OCI-LY7 (cell line): ENCODE measurements at regions not wholly inside any gene's neighbourhood (a gene's known extent, or its start where the extent isn't known, plus 50 kb on each side); places are given as distances from the start of the nearest gene placed in this dataset.

Experiments
- EZH2phosphoT487 ChIP-seq: fragments of 200-600 bp; sonication (generic); IDR thresholded peaks from 2 replicates; pipeline ENCODE4 v1.6.1; 2018; ENCODE audit warnings: low read depth, borderline replicate concordance, mild to moderate bottlenecking, mixed run types, antibody characterized with exemption, low read length, moderate library complexity, mixed read lengths
- TF ChIP-seq, protein P1 (sequence below): fragments of 200-600 bp; sonication (generic); conservative IDR thresholded peaks from 2 replicates; pipeline ENCODE4 v1.5.1; 2014; ENCODE audit warnings: mild to moderate bottlenecking, antibody characterized with exemption, low read length, moderate library complexity, mixed read lengths

DNA sequence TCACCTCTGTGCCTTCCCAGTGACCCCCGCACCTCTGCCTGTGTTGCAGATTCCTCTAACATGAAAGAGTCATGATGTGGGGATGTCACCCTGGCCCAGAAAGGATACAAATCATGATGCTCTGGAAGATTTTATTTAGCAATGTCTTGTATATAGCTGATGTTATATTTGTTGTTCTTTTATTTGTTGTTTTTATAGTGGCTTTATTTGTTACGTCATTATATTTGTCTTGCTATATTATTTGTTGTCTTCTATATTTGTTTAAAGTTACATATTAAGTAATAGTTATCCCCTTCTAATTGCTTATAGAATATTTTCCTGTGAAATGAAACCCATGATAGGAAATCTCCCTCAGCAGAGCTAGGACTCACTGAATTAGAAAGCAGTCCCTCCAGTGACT is 1149.2 kb downstream of the UQCRFS1 start:
- TF ChIP-seq, protein P1, sequence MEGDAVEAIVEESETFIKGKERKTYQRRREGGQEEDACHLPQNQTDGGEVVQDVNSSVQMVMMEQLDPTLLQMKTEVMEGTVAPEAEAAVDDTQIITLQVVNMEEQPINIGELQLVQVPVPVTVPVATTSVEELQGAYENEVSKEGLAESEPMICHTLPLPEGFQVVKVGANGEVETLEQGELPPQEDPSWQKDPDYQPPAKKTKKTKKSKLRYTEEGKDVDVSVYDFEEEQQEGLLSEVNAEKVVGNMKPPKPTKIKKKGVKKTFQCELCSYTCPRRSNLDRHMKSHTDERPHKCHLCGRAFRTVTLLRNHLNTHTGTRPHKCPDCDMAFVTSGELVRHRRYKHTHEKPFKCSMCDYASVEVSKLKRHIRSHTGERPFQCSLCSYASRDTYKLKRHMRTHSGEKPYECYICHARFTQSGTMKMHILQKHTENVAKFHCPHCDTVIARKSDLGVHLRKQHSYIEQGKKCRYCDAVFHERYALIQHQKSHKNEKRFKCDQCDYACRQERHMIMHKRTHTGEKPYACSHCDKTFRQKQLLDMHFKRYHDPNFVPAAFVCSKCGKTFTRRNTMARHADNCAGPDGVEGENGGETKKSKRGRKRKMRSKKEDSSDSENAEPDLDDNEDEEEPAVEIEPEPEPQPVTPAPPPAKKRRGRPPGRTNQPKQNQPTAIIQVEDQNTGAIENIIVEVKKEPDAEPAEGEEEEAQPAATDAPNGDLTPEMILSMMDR = no peak
- no peak for TF ChIP-seq EZH2phosphoT487
